Adrenal gland (tissue), 9 donors: ENCODE measurements at regions not wholly inside any gene's neighbourhood (a gene's known extent, or its start where the extent isn't known, plus 50 kb on each side); places are given as distances from the start of the nearest gene placed in this dataset.

Experiments used
- DNase-seq, 7 donors: peaks; one replicate each; pipeline ENCODE4 v3.0.0-alpha.2; 2019 to 2020
- H3K27ac ChIP-seq, 5 donors: fragments of 200-600 bp; sonication (generic) in 4 of 5; 1 replicate in 3 of 5; 2 replicates in 2 of 5; pipeline versions ENCODE4 v1.5.1 to v1.8.0; 2016 to 2020; ENCODE audit warnings: mild to moderate bottlenecking in 1 of 5
- H3K27me3 ChIP-seq: fragments of 200-600 bp; 2 replicates; pipeline ENCODE4 v1.8.0; 2021
- H3K36me3 ChIP-seq, 2 donors: fragments of 200-600 bp; replicated peaks in 1 of 2; 1 replicate in 1 of 2; 2 replicates in 1 of 2; pipeline versions ENCODE4 v1.5.1 to v1.8.0; 2018 to 2022
- H3K4me1 ChIP-seq, 2 donors: fragments of 200-600 bp; replicated peaks in 1 of 2; 1 replicate in 1 of 2; 2 replicates in 1 of 2; pipeline versions ENCODE4 v1.5.1 to v1.8.0; 2018 to 2021
- H3K4me3 ChIP-seq, 4 donors: fragments of 200-600 bp; sonication (generic) in 3 of 4; one replicate each; pipeline ENCODE4 v1.5.1; 2016 to 2018
- H3K9me3 ChIP-seq, 3 donors: fragments of 200-600 bp; sonication (generic) in 1 of 3; replicated peaks in 1 of 3; 1 replicate in 2 of 3; 2 replicates in 1 of 3; pipeline versions ENCODE4 v1.5.1 to v1.8.0; 2016 to 2021
- POLR2A ChIP-seq, 2 donors: fragments of 450-650 bp; IDR thresholded peaks; one replicate each; pipeline ENCODE4 v1.6.1; 2017; ENCODE audit warnings: antibody characterized with exemption in 2 of 2, mild to moderate bottlenecking in 2 of 2, moderate library complexity in 1 of 2
- WGBS, 4 donors: extraction: QIAGEN DNeasy Blood & Tissue Kit in 2 of 4; methylation state at CpG; one replicate each; pipeline versions ENCODE4 v1.1.5 to v1.1.7; 2013 to 2017; 5-methylcytosine and 5-hydroxymethylcytosine counted together
- intact Hi-C, 2 donors: fragments of 100-400 bp; cut with DNase I; formaldehyde crosslinking; loops; one replicate each; pipeline versions ENCODE4 v1.14.1 to v1.15.0; 2022 to 2023
- TF ChIP-seq, protein P1 (sequence below), 6 experiments: fragments of 450-650 bp in 4 of 6; fragments of 200-600 bp in 2 of 6; sonication (generic) in 1 of 6; IDR thresholded peaks; 1 replicate in 5 of 6; 2 replicates in 1 of 6; pipeline versions ENCODE4 v1.5.1 to v1.8.0; 2016 to 2021; ENCODE audit warnings: antibody characterized with exemption in 6 of 6, mild to moderate bottlenecking in 2 of 6, moderate library complexity in 1 of 6
- donor health status: healthy with polysubstance abuse.
- donor health status: Bipolar disorder and iron deficiency.
- donor health status: DM: yes; HTN: yes; CAD: no.
- donor health status: DM: no; HTN: no; CAD: no.
- donor health status: DM: no; HTN: no; CAD: no.

- Histone ChIP-seq H3K4me3 (no peak overlapping the region), H3K27me3 (peaks cover 2% of the 10 kb centered on the region), H3K27ac (no peak overlapping the region), H3K4me1 (no peaks in the 10 kb centered on the region), H3K36me3 (no peaks in the 10 kb centered on the region), H3K9me3 (no peaks in the 10 kb centered on the region)
- DNase-seq = no peak
- no peak for TF ChIP-seq POLR2A (IDR thresholded peaks at IDR 0.05)
- TF ChIP-seq, protein P1, sequence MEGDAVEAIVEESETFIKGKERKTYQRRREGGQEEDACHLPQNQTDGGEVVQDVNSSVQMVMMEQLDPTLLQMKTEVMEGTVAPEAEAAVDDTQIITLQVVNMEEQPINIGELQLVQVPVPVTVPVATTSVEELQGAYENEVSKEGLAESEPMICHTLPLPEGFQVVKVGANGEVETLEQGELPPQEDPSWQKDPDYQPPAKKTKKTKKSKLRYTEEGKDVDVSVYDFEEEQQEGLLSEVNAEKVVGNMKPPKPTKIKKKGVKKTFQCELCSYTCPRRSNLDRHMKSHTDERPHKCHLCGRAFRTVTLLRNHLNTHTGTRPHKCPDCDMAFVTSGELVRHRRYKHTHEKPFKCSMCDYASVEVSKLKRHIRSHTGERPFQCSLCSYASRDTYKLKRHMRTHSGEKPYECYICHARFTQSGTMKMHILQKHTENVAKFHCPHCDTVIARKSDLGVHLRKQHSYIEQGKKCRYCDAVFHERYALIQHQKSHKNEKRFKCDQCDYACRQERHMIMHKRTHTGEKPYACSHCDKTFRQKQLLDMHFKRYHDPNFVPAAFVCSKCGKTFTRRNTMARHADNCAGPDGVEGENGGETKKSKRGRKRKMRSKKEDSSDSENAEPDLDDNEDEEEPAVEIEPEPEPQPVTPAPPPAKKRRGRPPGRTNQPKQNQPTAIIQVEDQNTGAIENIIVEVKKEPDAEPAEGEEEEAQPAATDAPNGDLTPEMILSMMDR (IDR thresholded peaks at IDR 0.05) = no peak
- intact Hi-C loops = no loop called here
- WGBS, 4 donors = 28 to 57% (median 40%) methylated on average over 6 to 8 of the region's 8 CpGs
Measured at GRCh38 chr16:26724189-26724588, 342.5 kb upstream of the C16orf82 start.

DNA sequence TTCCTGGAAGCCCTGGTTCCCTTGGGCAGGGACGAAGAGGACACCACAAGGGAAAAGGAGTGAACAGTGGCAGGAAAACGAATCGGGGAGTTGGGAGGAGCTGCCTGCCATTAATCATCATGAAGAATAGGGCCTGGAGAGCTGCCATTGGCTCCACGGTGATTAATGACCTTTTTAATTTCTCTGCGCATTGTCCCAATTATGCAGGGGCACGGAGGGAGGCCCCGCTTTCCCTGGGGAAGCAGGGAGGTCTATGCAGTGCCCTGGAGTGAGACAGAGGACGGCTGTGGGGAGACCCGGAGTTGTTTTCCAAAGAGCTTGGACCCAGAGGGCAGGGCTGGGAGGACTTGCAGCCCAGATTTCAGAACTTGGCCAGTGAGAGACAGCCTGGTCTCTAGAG lies 338.9 kb upstream of the C16orf82 start:
- H3K27me3 ChIP-seq = peaks cover 2% of the 10 kb centered on the region
- no peaks in the 10 kb centered on the region for H3K4me1 ChIP-seq
- H3K27ac ChIP-seq = no peak overlapping the region
- no peaks in the 10 kb centered on the region for H3K36me3 ChIP-seq
- 5 to 11% (median 7%) methylated on average over 9 of the region's 9 CpGs for WGBS, 4 donors
- H3K4me3 ChIP-seq = no peak overlapping the region
- no peak for TF ChIP-seq POLR2A (IDR thresholded peaks at IDR 0.05)
- TF ChIP-seq, protein P1 (IDR thresholded peaks at IDR 0.05) = no peak
- intact Hi-C loops = no loop called here
- no peak for DNase-seq
- H3K9me3 ChIP-seq = no peaks in the 10 kb centered on the region

- Histone ChIP-seq H3K4me1 (no peaks in the 10 kb centered on the region), H3K27ac (no peak overlapping the region), H3K36me3 (no peaks in the 10 kb centered on the region), H3K4me3 (no peak overlapping the region), H3K27me3 (peaks cover 2% of the 10 kb centered on the region), H3K9me3 (no peaks in the 10 kb centered on the region)
- 61 to 83% (median 72%) methylated on average over 2 of the region's 2 CpGs for WGBS, 4 donors
- no peak for DNase-seq
- intact Hi-C loops = no loop called here
- TF ChIP-seq, protein P1 (IDR thresholded peaks at IDR 0.05) = no peak
- TF ChIP-seq POLR2A (IDR thresholded peaks at IDR 0.05) = no peak
Measured at GRCh38 chr16:26729951-26730541, 336.7 kb upstream of the C16orf82 start.

DNA sequence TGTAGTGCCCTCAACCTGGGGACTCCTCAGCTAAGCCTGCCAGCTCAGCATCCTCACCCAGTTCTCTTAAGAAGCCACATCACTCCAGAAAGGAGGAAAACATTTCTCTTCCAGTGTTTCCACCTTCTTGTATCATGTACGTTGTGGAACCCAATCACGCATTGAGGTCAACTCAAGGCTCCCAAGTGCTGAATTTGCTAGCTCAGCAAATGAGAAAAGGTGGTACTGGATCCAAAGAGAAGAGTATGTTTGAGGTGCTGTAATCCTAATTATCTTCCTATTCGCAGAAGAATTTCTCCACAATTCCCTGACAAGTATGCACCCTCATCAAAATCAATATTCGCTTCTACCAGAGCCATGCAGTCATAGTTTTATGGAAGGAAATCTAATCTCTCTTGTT lies 335.0 kb upstream of the C16orf82 start:
- DNase-seq = no peak
- H3K4me1 ChIP-seq = no peaks in the 10 kb centered on the region
- no peak overlapping the region for H3K4me3 ChIP-seq
- intact Hi-C loops = no loop called here
- H3K27ac ChIP-seq = no peak overlapping the region
- no peaks in the 10 kb centered on the region for H3K36me3 ChIP-seq
- no peaks in the 10 kb centered on the region for H3K9me3 ChIP-seq
- TF ChIP-seq, protein P1 (IDR thresholded peaks at IDR 0.05) = no peak
- TF ChIP-seq POLR2A (IDR thresholded peaks at IDR 0.05) = no peak
- WGBS, 4 donors = 70 to 87% (median 83%) methylated on average over 4 of the region's 4 CpGs
- H3K27me3 ChIP-seq = no peaks in the 10 kb centered on the region
